Endothelial cell of umbilical vein (primary cell): ENCODE measurements at regions not wholly inside any gene's neighbourhood (a gene's known extent, or its start where the extent isn't known, plus 50 kb on each side); places are given as distances from the start of the nearest gene placed in this dataset.

Experiments used
- BruUV-seq: library from RNA; stranded (reverse); fragments of 400-500 nt; replicated peaks from 2 replicates; lab custom pipeline; 2021; lab: Mats Ljungman, UMichigan
- CTCF ChIA-PET: fragments of 300-600, 350-600 bp; sonication (Branson Sonifier 250); formaldehyde crosslinking; loops from one replicate; lab custom pipeline; 2021; ENCODE audit warnings: antibody characterized with exemption, inconsistent platforms; lab: Charles Lee
- POLR2A ChIA-PET: fragments of 300-600, 350-600 bp; sonication (Branson Sonifier 250); formaldehyde crosslinking; loops from one replicate; lab custom pipeline; 2021; ENCODE audit warnings: antibody characterized with exemption, inconsistent platforms; lab: Charles Lee
- DNase-seq: peaks from one replicate; pipeline ENCODE4 v3.0.0-alpha.2; 2011; ENCODE audit warnings: low read depth, low spot score
- FAIRE-seq: peaks from 2 replicates; lab custom pipeline; 2011; peaks lifted over from hg19 to GRCh38; lab: Jason Lieb, UNC
- H2AFZ ChIP-seq: 2 replicates; pipeline ENCODE4 v1.6.0; 2012; ENCODE audit warnings: low read depth, low read length, control low read depth, inconsistent platforms
- H3K27ac ChIP-seq: 2 replicates; pipeline ENCODE4 v1.5.1; 2011; ENCODE audit warnings: low read depth, mild to moderate bottlenecking, control low read depth, low read length, moderate library complexity; ENCODE audit not compliant: insufficient read depth
- H3K27me3 ChIP-seq, 2 experiments: 2 replicates each; pipeline versions ENCODE4 v1.6.0 to v1.6.1; 2011; ENCODE audit warnings: low read length in 2 of 2, mixed read lengths in 1 of 2; ENCODE audit not compliant: control insufficient read depth in 2 of 2, insufficient read depth in 2 of 2
- H3K36me3 ChIP-seq, 2 experiments: 2 replicates in 1 of 2; 3 replicates in 1 of 2; pipeline ENCODE4 v1.5.1; 2011; ENCODE audit warnings: low read length in 2 of 2, mild to moderate bottlenecking in 1 of 2, moderate library complexity in 1 of 2; ENCODE audit not compliant: control insufficient read depth in 2 of 2, insufficient read depth in 2 of 2; ENCODE audit errors: extremely low read depth in 1 of 2
- H3K4me1 ChIP-seq: 3 replicates; pipeline ENCODE4 v1.5.1; 2011; ENCODE audit warnings: mild to moderate bottlenecking, low read length; ENCODE audit not compliant: control insufficient read depth, insufficient read depth; ENCODE audit errors: extremely low read depth
- H3K4me2 ChIP-seq: 2 replicates; pipeline ENCODE4 v1.6.1; 2011; ENCODE audit warnings: low read length, control low read depth, mixed read lengths; ENCODE audit not compliant: insufficient read depth
- H3K4me3 ChIP-seq, 3 experiments: fragments of 200-600 bp in 1 of 3; sonication (generic), shearing (Covaris generic) in 1 of 3; replicated peaks in 1 of 3; 2 replicates each; pipeline ENCODE4 v1.5.1; 2011 to 2016; ENCODE audit warnings: control low read depth in 3 of 3, low read length in 3 of 3, mild to moderate bottlenecking in 2 of 3, inconsistent platforms in 1 of 3, low read depth in 1 of 3, moderate library complexity in 1 of 3; ENCODE audit not compliant: insufficient read depth in 1 of 3
- H3K79me2 ChIP-seq: 2 replicates; pipeline ENCODE4 v1.6.0; 2012; ENCODE audit warnings: low read length, inconsistent platforms; ENCODE audit not compliant: control insufficient read depth, insufficient read depth
- H3K9ac ChIP-seq: replicated peaks from 2 replicates; pipeline ENCODE3; 2011; ENCODE audit warnings: low read length, control low read depth; ENCODE audit not compliant: insufficient read depth; ENCODE audit errors: extremely low read depth
- H3K9me1 ChIP-seq: replicated peaks from 3 replicates; pipeline ENCODE4 v1.6.0; 2011; ENCODE audit warnings: mild to moderate bottlenecking, low read length; ENCODE audit not compliant: control insufficient read depth, insufficient read depth; ENCODE audit errors: extremely low read depth
- H3K9me3 ChIP-seq: replicated peaks from 2 replicates; pipeline ENCODE4 v1.5.1; 2012; ENCODE audit warnings: low read length, inconsistent platforms; ENCODE audit not compliant: control insufficient read depth, insufficient read depth
- H4K20me1 ChIP-seq: replicated peaks from 2 replicates; pipeline ENCODE3; 2011; ENCODE audit warnings: mild to moderate bottlenecking, low read length; ENCODE audit not compliant: control insufficient read depth, insufficient read depth; ENCODE audit errors: extremely low read depth
- CTCF ChIP-seq, 2 donors: IDR thresholded peaks; 1 replicate in 1 of 2; 2 replicates in 1 of 2; pipeline ENCODE4 v1.5.1; 2011; ENCODE audit warnings: low read length in 2 of 2, mild to moderate bottlenecking in 2 of 2, moderate library complexity in 2 of 2, control low read depth in 1 of 2, inconsistent platforms in 1 of 2, low read depth in 1 of 2; ENCODE audit not compliant: insufficient read depth in 1 of 2; ENCODE audit errors: extremely low read depth in 1 of 2
- EZH2 ChIP-seq: IDR thresholded peaks from 2 replicates; pipeline ENCODE4 v1.6.1; 2012; ENCODE audit warnings: borderline replicate concordance, low read depth, mild to moderate bottlenecking, moderate library complexity, low read length, inconsistent platforms; ENCODE audit not compliant: severe bottlenecking
- FOS ChIP-seq: IDR thresholded peaks from 2 replicates; pipeline ENCODE4 v1.6.1; 2011; ENCODE audit warnings: mild to moderate bottlenecking, low read length, moderate library complexity, borderline replicate concordance; ENCODE audit not compliant: insufficient read depth
- GATA2 ChIP-seq: IDR thresholded peaks from 2 replicates; pipeline ENCODE4 v1.7.0; 2011; ENCODE audit warnings: low read depth, mild to moderate bottlenecking, moderate library complexity, mixed read lengths, low read length; ENCODE audit not compliant: insufficient read length, insufficient read depth
- JUN ChIP-seq: IDR thresholded peaks from 2 replicates; pipeline ENCODE4 v1.6.1; 2011; ENCODE audit warnings: borderline replicate concordance, low read depth; ENCODE audit not compliant: insufficient read length, insufficient read depth
- MAX ChIP-seq: IDR thresholded peaks from 2 replicates; pipeline ENCODE4 v1.6.1; 2011; ENCODE audit not compliant: insufficient read depth, insufficient read length
- MYC ChIP-seq: IDR thresholded peaks from one replicate; pipeline ENCODE4 v1.6.1; 2011; ENCODE audit warnings: mild to moderate bottlenecking, low read depth, low read length
- POLR2A ChIP-seq: IDR thresholded peaks from 2 replicates; pipeline ENCODE4 v1.6.1; 2012; ENCODE audit warnings: low read depth, mild to moderate bottlenecking, control low read depth, low read length
- POLR2AphosphoS5 ChIP-seq: IDR thresholded peaks from 2 replicates; pipeline ENCODE4 v1.6.1; 2012; ENCODE audit warnings: low read depth, mild to moderate bottlenecking, control low read depth, low read length, moderate library complexity; ENCODE audit not compliant: insufficient read depth
- dilution Hi-C: fragments of 300-500 bp; cut with MboI; formaldehyde crosslinking; loops from one replicate; pipeline ENCODE4 v1.15.0; 2019; ENCODE audit warnings: low sequenced_read_pairs; ENCODE audit not compliant: extremely low pct_ligation_motif_present
- intact Hi-C: fragments of 100-400 bp; cut with micrococcal nuclease; formaldehyde crosslinking; loops from one replicate; pipeline ENCODE4 v1.10.0; 2022

- H3K4me3 ChIP-seq = no peak overlapping the region
- H3K9me3 ChIP-seq = no peaks in the 10 kb centered on the region
- no peaks in the 10 kb centered on the region for H3K36me3 ChIP-seq
- TF ChIP-seq JUN = no peak
- no peak for TF ChIP-seq EZH2
- no peak for TF ChIP-seq CTCF (IDR thresholded peaks at IDR 0.05; ENCODE audit: extremely low read depth in 1 of 2, insufficient read depth in 1 of 2, low read depth in 1 of 2, low read length in 2 of 2)
- TF ChIP-seq GATA2 = no peak
- TF ChIP-seq FOS = no peak
- TF ChIP-seq POLR2AphosphoS5 = no peak
- TF ChIP-seq MYC = no peak
- TF ChIP-seq MAX = no peak
- no peak for TF ChIP-seq POLR2A
- ChIA-PET POLR2A (no interaction called here), CTCF (no interaction called here)
- H3K27me3 ChIP-seq = no peaks in the 10 kb centered on the region
- H4K20me1 ChIP-seq = no peaks in the 10 kb centered on the region
- intact Hi-C loops (no loop called here), dilution Hi-C loops (no loop called here)
- H2AFZ ChIP-seq = no peak overlapping the region
- DNase-seq (no peak), FAIRE-seq (peak; percentile 24)
- H3K4me1 ChIP-seq = no peaks in the 10 kb centered on the region
- H3K9me1 ChIP-seq = no peaks in the 10 kb centered on the region
- H3K79me2 ChIP-seq = no peaks in the 10 kb centered on the region
- H3K9ac ChIP-seq = no peak overlapping the region
- no peak overlapping the region for H3K27ac ChIP-seq
- BruUV-seq = no TSS peak
- no peak overlapping the region for H3K4me2 ChIP-seq
Observed at GRCh38 chr6:54525731-54526130, 217.5 kb downstream of the TINAG start.
